ENCODE measurements at regions not wholly inside any gene's neighbourhood (a gene's known extent, or its start where the extent isn't known, plus 50 kb on each side); places are given as distances from the start of the nearest gene placed in this dataset.

DNA sequence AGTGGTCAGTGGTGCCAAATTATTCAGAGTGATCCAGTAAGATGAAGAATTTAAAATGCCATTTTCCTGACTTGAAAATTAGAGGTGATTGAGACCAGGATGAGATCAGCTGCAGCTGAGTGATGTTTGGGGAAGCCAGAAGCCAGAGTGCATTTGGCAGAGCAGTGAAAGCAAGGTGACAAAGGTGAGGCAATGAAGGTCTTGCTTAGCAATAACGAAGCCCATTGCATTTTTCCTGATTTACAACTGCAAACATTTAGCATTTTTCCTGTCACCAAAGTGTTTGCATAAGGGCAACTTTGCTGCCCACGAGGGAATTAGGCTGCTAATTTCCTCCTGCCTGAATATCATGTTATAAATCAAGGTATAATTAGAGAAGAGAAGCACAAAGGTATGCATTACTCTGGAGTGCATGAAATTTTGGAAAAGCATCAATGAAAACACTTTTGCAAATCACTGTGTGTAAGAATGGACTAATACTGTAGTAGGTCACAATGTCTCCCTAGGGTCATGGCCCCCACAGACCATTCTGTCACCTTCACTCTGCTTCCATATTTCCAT is 188.2 kb upstream of the LYPLAL1 start:
- no peak for TF ChIP-seq CTCF (conservative IDR thresholded peaks at IDR 0.05; ENCODE audit: low read depth, low read length)
- no peak for TF ChIP-seq EZH2 (IDR thresholded peaks at IDR 0.05; ENCODE audit: low read length, unreplicated experiment)
